Amniotic epithelial cell (primary cell): ENCODE measurements at regions not wholly inside any gene's neighbourhood (a gene's known extent, or its start where the extent isn't known, plus 50 kb on each side); places are given as distances from the start of the nearest gene placed in this dataset.

ENCODE experiments used
- DNase-seq: peaks from one replicate; pipeline ENCODE4 v3.0.0-alpha.2; 2010; ENCODE audit warnings: low read depth

DNA sequence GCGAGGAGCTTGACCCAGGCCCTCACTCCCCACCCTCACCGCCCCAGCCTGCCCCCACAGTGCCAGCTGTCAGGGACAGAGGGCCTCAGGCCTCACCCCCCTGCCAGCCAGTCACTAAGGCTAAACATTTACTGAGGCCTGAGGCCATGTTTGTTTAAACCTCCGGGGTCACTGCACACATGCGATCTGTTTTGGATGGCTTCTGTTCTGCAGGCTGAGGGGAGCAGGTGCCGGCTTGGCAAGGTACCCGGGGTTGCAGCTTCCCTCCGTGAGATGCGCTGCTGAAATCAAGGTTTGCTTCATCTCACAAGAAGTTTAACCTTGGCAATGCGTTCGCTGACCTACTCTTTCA lies 103.3 kb upstream of the BOD1 start:
- no peak for DNase-seq

DNA sequence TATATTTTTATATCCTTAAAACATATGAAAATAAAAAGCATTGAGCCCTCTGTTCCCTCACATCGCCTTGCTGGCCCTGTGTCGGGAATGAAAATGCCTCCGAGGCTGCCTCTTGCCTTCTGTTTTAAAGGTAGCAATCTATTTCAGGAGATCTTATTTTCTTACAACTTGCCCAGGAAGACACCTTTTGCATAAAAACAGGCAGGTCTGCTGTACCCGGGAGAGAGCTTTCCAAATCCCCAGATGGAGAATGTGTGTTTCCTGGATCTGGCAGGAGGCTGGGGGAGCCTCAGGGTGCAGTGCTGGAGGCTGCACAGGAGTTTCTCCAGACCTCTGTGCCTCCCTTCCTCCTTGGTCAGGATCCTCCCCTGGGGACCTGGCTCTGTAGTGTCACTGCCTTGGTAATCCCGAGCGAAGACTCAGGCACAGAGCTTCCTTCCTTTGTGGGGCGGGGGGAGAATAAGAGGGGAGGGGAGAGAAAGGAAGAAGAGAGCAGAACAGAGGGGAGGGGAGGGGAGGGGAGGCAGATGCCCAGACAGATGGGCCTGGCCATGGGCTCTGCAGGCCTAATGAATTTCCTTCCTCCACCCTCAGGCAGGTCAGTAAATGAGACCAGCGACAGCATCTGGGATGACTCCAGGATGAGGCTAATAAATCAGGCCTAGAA lies 104.0 kb upstream of the BOD1 start:
- DNase-seq = no peak

DNA sequence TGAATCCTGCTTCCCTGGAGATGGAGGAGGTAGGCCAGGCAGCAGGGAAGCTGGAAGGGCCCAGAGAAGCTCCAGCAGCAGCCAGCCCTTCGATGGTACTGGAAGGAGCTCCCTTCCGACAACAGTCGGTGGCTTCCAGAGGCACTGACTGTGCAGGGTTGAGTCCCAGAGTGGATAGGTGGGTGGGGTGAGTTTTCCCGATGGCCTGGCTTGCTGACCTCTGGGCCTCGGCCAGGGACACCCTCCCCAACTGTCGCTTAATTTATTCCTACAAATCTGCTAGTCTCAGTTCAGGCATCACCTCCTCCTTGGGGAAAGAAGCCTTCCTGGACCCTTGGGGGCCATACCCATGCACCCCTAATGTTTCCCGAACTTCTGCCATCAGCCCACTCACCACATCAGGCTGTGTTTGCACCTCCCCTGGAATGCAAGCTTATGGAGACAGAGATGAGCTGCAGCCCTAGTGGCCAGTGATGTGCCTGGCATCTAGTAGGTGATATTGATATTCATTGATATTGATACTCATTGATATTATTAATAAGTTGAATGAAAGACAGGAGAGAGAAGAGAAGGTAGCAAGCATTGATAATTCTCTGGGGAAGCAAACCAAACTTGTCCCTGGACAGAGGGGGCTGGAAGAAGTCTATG lies 104.6 kb upstream of the BOD1 start:
- no peak for DNase-seq

DNA sequence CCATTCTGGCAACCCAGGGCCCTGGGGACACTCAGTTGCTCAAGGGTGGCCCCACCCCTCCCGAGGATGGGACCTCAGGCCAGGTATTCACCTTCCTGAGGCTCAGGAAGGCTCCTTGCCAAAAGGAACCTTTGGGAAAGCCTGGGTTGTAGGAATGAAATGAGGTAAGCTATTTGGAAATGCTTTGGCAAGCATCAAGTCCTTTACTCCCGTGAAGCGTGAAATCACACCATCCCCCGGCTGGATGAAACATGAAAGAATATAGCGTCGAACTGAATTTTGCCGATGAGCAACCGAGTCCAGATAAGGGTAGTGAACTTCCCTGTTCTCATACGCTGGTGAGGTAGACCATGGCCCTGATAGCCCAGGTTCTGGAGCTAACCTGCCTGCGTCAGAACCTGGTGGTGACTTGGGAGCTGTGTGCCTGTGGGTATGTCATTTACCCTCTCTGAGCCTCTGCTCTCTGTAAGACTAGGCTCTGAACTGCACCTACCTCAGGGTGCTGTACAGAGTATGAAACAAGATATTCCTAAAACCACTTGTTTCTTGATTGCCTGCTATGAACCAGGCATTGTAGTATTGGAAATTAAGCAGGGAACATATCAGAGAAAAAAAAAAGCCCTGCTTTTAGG lies 105.3 kb upstream of the BOD1 start:
- DNase-seq = no peak

DNA sequence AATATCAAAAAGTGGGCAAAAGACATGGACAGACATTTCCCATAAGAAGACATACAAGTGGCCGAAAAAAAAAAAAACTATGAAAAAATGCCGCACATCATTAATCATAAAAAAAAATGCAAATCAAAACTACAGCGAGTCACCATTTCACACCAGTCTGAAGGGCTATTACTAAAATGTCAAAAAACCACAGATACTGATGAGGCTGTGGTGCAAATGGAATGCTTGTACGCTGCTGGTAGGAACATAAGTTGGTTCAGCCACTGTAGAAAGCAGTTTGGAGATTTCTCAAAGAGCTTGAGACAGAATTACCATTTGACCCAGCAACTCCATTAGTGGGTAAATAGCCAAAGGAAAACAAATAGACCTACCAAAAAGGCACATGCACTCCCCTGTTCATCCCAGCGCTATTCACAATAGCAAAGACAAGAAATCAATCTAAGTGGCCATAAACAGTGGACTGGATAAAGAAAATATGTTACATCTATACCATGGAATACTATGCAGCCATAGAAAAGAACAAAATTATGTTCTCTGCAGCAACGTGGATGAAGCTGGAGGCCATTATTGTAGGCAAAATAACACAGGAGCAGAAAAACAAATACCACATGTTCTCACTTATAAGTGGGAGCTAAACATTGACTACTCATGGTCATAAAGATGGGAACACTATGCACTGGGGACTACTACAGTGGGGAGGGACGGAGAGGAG lies 110.6 kb upstream of the BOD1 start:
- DNase-seq = peak; percentile 83

DNA sequence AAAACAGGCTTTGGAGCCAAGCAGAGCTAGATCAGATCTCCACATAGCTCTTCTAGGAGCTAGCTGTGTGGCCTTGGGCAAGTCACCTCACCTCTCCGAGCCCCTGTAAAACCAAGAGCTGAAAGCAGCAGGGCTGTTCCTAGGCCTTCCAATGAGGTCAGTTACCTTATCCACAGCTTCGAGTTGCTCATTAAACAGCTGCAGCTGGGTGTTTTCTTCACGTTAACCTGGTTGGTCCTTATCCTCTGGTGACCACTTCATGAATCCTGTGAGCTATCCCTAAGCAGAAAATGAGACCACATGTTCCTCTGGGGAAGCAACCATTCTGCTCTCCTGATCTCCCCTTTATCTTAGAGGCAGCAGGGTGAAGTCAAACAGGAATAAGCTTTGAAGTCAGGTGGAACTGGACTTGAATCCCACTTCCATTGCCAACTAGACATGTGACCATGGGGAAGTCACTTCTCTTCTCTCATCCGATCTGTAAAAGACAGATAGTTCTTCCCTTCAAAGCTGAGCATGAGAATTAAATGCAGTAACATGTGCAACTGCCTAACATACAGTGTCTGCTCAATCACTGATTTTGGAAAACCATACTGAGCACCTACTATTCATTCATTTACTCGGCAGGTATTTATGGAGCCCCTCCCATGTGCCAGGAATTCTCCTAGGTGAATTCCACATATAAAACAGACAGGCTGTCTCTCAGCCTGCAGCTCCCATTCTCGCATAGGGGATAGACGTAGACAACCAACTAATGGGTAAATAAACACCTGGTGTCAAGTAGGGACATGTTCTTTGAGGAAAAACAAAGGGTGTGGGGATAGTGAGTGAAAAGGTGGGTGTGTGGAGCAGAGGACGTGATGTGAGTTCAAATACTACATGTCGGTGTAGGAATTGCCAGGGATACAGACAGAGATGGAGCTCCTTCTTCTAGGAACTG lies 111.7 kb upstream of the BOD1 start:
- no peak for DNase-seq

DNA sequence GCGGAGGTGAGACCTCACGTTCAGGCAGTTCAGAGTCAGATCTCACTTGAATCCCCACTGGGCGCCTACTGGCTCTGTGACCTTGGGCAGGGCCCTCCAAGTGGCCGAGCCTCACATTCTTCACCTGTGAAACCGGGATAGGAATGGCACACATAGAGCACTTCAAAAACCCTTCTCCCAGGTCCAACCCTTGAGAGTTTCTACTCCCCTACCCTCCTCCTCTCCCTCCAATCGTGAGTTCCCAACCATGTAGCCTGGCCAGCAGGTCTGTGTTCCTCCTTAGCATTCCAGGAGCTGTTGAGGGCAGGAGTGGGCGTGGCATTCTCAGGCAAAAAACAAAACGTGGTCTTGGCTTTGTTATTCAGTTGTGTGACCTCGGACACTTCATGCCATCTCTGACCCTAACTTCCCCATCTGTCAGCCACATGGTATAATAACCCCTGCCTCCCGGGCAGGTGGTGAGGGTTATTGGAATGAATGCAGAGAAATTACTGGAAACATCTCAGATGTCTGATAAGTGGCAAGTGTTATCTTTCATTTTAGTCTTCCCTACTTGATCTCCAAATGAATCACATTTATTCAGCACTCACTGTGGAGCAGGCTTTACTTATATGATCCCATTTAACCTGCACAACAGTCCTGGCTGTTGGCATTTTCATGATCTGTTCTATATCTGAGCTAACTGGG lies 112.8 kb upstream of the BOD1 start:
- no peak for DNase-seq

DNA sequence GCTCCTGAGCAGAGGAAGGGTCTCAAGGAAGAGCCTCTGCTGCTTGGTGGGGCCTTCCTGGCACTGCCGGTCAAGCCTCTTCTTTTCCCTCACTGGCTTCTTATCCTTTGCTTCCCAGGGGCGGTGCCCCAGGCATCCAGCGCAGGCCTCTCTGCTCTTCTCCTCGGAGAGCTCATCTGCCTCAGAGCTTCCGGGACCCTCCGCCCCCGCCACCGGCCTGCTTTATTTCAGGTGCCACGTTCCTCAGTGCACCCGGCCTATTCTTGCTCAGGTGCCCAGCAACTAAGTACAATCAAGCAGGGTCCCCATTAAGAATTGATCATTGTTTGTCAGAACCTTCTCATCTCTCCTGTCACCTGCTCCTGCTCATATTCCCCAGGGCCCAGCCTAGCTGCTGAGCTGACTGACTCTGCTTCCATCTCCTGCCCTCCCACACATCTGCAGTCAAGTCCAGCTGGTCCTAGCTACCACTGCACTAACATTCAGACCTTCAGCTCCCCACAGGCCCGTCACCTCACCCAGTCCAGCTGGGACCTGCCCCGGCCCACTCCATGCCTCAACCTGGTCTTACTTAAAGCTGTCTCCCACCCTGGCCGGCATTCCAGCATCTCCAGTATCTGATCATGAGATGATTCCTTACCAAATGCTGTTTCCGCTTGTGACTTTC lies 114.3 kb upstream of the BOD1 start:
- no peak for DNase-seq

DNA sequence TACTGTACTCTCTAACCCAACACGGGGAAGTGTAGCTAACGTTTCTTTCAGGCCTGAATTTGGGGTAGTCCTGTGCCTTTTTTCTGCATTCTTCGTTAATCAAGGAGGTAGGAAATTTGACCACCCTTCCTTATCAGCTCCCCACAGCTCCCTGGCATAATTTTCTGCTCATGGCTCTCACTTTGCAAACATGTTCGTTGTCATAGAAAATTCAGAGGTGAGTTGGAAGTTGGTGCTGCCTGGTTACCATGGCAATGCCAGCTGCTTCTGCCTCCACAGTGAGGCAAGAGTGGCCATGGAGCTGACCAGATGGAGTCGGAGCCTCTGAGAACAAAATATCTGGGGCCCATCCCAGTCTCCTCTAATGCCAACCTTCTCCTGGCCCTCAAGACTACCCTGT lies 116.6 kb upstream of the BOD1 start:
- no peak for DNase-seq

DNA sequence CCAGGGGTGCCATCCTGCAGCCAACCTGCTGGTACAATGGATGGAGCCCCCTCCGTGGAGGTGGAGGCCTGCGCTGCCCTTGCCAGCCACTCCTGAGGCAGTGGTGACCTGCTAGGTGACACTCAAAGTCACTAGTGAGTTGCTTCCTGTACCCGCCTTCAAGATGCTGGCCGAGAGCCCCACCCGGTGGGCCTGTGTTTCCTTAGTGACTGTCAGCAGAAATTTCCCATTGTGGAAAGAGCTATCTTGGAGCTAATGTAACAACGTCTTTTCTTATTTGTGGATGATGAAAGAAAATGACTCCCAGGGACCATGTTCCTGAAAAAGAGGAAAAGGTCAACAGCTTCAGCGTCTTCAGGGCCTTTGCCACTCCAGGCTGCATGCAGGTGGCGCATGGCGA lies 117.0 kb upstream of the BOD1 start:
- DNase-seq = no peak

DNA sequence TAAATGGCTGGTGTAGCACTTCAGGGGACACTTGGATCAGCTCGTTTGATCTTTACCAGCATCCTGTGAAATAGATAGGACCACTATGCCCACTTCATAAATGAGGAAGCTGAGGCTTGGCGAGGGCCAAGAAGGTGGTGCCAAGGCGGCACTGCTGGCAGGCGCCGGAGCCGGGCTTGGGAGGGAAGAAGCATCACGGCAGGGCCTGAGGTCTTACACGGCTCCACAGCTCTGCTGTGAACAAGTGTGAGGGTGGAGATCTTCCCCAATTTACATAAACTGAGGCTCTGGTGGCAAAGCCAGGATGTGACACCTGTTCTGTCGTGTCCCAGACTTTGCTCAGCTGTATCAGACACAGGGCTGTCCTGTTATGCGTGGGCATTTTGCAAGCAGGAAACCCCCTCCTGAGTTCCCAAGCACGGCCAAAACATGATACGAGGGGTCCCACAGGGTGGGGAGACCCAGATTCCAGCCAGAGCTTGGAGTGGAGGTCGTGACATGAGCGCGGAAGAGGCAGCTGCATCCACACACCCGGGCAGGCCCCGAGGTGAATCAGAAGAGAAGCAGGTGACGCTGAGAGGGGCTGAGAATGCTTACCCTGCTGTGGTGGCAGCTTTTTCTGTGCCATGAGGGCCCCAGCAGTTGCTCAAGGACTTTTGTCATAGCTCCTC lies 117.5 kb upstream of the BOD1 start:
- no peak for DNase-seq

DNA sequence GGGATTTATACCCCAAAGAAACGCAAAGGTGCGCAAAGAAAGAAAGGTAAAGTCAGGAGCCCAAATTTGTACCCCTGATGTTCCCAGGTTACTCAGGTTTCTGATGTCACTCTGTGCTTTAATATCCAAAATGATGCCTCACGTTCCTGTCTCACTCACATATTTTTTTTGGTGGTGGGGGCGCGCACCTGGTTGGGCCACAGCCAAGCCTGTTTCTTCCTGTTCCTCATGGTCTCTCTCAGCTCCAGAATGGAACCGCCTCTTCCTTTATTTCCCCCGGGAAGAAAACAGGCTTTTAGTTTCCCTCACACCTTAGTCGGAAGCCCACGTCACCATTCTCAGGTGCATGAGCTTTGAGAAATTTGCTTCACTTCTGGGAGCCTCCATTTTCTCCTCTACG lies 118.3 kb upstream of the BOD1 start:
- no peak for DNase-seq

DNA sequence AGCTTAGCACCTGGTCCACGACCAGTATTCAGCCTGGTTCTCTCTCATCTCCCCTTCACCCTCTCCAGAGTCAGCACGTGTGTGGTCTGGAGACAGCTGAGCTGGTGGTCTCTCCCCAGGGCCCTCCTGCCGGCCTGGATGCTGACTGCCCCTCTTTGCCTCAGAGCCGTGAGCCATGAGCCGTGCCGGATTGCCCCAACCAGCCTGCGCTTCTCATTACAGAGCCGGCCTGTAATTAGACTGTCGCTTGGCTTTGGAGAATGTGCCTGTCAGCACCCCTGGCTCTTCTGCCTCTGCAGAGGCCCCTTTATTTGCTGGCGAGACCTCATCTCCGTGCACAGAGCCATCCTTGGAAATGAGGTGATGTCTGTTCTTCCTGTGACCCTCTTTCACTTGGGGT lies 118.7 kb upstream of the BOD1 start:
- DNase-seq = no peak

DNA sequence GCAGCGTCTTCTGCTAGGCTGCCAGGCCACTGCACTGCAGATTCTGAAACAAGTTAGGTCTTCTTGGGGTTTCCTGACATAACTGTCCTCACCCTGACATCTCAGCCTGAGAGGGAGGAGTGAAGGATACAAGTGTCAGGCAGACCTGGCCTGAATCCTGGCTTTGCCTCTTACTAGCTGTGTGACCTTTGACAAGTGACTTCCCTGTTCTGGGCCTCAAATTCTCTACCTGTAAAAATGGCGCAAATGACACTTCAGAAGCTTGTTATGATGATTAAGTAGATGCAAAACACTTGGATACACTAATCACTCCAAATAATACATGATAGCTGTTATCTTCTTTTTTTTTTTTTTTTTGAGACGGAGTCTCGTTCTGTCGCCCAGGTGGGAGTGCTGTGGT lies 119.2 kb upstream of the BOD1 start:
- no peak for DNase-seq

DNA sequence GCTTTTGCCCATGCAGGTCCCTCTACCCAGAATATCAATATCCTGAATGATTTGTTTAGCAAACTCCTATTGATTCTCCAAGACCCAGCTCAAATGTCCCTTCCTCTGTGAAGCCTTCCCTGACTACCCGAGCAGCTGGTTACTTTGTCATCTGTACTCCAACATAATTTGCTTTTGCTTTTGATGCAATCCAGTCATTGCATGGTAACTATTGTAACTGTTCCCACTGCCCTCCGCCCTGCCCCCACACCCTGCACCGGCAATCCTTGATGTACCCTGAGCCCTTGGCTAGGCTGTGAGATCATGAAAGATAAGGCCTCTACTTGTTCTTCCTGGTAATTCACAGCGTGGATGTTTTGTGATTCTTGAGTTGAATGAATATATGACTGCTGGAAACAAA lies 119.9 kb upstream of the BOD1 start:
- DNase-seq = no peak

DNA sequence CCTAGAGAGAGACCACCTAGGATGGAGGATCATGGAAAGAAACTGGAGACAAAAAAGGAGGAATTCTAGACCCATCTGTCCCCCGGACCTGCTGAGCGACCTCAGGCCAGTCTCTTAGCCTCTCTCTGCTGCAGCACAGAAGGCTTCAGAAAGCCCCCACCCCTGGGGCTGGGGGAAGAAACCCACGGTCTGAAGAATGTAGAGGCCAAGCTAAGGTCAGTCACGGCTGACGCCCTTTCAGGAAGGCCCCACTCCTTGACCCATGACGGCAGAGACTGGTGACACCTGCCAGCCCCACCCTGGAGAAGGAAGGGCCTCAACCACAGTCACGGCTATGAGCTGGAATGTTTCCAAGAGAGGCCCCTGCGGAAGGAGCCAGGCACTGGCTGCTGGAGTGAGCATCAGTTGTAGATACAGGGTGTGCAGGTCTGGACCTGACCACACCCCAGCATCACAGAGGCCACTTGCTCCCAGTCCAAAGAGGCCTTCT lies 120.5 kb upstream of the BOD1 start:
- DNase-seq = no peak

DNA sequence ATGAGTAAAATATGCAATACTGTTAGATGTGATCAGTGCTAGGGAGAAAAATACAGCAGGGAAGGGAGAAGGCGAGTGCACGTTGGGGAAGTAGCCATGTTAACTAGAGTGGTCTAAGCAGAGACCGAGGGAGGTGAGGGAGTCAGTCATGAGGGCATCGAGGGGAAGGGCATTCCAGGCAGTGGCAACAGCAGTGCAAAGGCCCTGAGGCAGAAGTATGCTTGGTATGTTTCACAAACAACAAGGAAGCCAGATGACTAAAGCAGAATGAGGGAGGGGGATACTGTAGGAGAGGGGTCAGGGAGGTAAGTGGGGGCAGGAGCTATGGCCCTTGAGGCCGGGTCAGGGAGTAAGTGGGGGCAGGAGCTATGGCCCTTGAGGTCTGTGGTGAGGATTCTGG lies 123.3 kb upstream of the BOD1 start:
- DNase-seq = no peak

DNA sequence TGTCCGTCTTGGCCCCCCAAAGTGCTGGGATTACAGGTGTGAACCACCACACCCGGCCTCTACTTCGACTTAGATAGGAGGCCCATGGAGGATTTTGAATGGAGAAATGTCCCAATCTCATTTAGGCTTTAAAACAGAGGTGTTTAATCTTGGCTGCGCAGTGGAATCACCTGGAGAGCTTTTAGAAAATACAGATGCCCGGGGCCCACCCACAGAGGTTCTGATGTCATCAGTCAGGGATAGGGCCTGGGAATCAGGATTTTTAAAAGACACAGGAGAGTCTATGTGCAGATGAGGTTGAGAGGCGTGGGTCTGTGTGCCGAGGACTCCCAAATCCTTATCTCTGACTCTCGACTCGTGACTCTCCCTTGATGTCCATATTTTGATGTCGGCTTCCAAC lies 124.0 kb upstream of the BOD1 start:
- no peak for DNase-seq

DNA sequence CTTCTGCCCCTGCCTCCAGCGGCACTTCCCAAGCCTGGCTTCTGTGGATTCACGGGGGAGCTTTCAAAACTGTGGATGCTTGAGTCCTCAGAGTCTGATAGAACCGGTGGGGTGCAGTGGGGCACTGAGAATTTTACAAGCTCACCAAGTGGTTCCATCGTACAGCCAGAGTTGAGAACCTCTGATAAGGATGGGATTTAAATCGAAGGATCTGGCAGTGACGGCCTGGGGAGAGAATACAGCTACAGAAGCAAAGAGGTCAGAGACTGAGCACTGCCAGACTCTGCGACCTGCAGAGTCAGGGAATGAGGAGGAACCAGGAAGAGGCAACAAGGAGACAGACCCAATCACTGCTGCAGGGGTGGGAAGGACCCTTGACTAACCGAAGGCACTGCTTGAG lies 124.6 kb upstream of the BOD1 start:
- DNase-seq = no peak

DNA sequence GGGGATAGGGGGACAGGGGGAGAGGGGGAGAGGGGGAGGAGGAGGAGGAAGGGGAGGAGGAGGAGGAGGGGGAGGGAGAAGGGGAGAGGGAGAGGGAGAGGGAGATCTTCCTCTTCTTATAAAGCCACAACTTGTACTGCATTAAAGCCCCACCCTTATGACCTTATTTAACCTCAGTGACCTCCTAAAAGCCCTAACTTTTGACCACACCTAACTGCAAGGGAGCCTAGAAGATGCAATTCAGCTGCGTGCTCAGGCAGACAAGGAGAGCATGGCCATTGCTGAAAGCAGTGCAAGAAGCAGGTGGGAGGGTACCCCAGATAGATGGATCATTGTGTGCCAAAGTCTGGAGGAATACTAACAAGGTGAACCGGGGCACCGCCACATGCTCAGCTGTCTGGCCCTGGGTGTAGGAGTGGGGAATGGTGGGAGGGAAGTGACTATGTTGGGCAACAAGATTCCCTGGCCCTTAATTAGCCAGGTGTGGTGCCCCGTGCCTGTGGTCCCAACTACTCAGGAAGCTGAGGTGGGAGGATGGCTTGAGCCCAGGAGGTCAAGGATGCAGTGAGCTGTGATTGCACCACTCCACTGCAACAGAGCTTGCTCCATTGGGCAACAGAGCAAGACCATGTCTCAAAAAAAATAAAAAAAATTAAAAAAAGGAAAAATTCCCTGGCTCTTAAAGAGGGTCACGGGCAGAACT lies 125.4 kb upstream of the BOD1 start:
- DNase-seq = no peak
